ENCODE measurements at regions not wholly inside any gene's neighbourhood (a gene's known extent, or its start where the extent isn't known, plus 50 kb on each side); places are given as distances from the start of the nearest gene placed in this dataset.

DNA sequence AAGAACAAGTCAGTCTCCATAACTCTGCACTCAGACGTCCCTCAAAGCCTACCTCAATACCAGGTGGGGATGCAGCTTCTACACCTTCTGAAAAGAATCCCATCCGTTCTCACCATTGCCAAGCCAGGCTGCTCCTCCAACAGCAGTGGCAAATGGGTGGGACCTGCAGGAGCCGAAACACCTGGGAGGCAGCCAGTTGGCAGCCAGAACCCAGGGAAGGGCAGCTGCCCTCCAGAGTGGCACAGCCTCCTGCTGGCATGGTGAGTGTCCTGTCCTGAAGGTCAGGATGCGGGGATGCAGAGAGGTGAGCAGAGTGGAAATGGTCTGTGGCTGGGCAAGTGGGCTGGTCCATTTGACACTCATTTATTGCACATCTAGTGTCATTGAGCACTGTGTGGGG is 210.6 kb upstream of the CDH4 start:
- no peak for DNase-seq (ENCODE audit: low read depth, low spot score)
- Histone ChIP-seq H3K4me1 (ENCODE audit: control insufficient read depth, insufficient read depth, low read length) (no peaks in the 10 kb centered on the region), H3K4me3 (ENCODE audit: low read depth in 2 of 2, low read length in 2 of 2) (no peak overlapping the region), H3K27me3 (ENCODE audit: control insufficient read depth, insufficient read depth, low read length) (no peaks in the 10 kb centered on the region), H3K27ac (ENCODE audit: low read length) (no peak overlapping the region), H3K9me3 (ENCODE audit: control insufficient read depth, insufficient read depth, low read depth, low read length) (no peaks in the 10 kb centered on the region), H3K36me3 (ENCODE audit: control insufficient read depth, insufficient read depth, low read length) (no peaks in the 10 kb centered on the region)
- BruUV-seq (replicated peaks): no TSS peak
- no peak for ATAC-seq
- intact Hi-C loops (cut with micrococcal nuclease; ENCODE audit: unreplicated experiment): no loop called here
- ChIA-PET POLR2A (no interaction called here), CTCF (no interaction called here)
- in situ Hi-C loops (cut with HindIII; ENCODE audit: low pct_unique_long_range_greater_than_20kb, low sequenced_read_pairs): no loop called here
- TF ChIP-seq POLR2AphosphoS5 (IDR thresholded peaks at IDR 0.05; ENCODE audit: low read depth, low read length) (no peak), TCF7L2 (IDR thresholded peaks at IDR 0.05; ENCODE audit: low read depth, low read length) (no peak), SIN3A (IDR thresholded peaks at IDR 0.05; ENCODE audit: borderline replicate concordance, insufficient read depth, low read depth, low read length) (no peak)
- TF ChIP-seq, protein P1, sequence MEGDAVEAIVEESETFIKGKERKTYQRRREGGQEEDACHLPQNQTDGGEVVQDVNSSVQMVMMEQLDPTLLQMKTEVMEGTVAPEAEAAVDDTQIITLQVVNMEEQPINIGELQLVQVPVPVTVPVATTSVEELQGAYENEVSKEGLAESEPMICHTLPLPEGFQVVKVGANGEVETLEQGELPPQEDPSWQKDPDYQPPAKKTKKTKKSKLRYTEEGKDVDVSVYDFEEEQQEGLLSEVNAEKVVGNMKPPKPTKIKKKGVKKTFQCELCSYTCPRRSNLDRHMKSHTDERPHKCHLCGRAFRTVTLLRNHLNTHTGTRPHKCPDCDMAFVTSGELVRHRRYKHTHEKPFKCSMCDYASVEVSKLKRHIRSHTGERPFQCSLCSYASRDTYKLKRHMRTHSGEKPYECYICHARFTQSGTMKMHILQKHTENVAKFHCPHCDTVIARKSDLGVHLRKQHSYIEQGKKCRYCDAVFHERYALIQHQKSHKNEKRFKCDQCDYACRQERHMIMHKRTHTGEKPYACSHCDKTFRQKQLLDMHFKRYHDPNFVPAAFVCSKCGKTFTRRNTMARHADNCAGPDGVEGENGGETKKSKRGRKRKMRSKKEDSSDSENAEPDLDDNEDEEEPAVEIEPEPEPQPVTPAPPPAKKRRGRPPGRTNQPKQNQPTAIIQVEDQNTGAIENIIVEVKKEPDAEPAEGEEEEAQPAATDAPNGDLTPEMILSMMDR (IDR thresholded peaks at IDR 0.05): no peak
- TF ChIP-seq, protein P2, sequence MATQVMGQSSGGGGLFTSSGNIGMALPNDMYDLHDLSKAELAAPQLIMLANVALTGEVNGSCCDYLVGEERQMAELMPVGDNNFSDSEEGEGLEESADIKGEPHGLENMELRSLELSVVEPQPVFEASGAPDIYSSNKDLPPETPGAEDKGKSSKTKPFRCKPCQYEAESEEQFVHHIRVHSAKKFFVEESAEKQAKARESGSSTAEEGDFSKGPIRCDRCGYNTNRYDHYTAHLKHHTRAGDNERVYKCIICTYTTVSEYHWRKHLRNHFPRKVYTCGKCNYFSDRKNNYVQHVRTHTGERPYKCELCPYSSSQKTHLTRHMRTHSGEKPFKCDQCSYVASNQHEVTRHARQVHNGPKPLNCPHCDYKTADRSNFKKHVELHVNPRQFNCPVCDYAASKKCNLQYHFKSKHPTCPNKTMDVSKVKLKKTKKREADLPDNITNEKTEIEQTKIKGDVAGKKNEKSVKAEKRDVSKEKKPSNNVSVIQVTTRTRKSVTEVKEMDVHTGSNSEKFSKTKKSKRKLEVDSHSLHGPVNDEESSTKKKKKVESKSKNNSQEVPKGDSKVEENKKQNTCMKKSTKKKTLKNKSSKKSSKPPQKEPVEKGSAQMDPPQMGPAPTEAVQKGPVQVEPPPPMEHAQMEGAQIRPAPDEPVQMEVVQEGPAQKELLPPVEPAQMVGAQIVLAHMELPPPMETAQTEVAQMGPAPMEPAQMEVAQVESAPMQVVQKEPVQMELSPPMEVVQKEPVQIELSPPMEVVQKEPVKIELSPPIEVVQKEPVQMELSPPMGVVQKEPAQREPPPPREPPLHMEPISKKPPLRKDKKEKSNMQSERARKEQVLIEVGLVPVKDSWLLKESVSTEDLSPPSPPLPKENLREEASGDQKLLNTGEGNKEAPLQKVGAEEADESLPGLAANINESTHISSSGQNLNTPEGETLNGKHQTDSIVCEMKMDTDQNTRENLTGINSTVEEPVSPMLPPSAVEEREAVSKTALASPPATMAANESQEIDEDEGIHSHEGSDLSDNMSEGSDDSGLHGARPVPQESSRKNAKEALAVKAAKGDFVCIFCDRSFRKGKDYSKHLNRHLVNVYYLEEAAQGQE (IDR thresholded peaks at IDR 0.05; ENCODE audit: insufficient read depth in 1 of 2, low read depth in 2 of 2, low read length in 1 of 2): no peak

DNA sequence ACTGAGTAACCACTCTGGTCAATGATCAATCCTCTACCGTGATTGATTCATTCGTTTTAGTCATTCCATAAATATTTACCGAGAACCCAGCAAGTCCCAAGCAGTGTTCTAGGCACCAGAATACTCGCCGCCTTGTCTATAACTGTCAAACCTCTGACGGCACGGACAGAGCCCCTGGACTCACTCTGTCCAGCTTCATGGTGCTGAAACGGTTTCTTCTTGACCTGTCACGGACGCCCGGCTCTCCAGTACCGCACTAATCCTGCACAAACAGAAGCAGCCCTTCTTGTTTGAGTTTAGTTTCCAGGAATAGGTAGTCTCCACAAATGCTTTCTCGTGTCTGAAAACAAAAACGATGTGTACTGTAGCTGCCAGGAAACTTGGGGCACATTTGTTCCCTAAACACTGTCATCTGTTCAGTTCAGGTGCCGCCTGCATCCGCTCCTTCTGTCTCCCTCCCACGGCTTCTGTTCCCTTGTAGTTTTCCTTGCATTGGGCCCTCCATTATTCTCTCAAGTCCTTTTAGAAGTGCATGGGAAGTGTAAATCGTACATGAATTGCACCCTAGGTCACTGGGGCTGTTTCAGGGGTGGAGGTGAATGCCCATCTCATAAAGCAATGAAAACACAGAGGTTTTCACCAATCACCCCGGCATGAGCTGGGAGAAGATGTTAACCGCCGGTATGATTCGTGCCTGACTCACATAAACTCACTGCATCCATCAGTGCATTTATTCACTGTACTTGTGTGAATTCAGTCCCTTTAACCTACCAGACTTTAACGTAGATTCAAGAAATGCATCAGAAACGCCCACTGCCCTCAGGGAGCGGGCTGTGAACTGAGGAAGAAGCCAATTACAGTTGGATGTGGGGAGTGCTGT is 209.3 kb upstream of the CDH4 start:
- H3K4me1 ChIP-seq (ENCODE audit: control insufficient read depth, insufficient read depth, low read length): no peaks in the 10 kb centered on the region
- H3K27me3 ChIP-seq (ENCODE audit: control insufficient read depth, insufficient read depth, low read length): no peaks in the 10 kb centered on the region
- no peak for TF ChIP-seq POLR2AphosphoS5 (IDR thresholded peaks at IDR 0.05; ENCODE audit: low read depth, low read length)
- TF ChIP-seq, protein P2 (IDR thresholded peaks at IDR 0.05; ENCODE audit: insufficient read depth in 1 of 2, low read depth in 2 of 2, low read length in 1 of 2): 0 out of 4 replicates have a peak, but pooled peaks of 1 of the 2 experiments have one; percentile 39
- no peak for TF ChIP-seq SIN3A (IDR thresholded peaks at IDR 0.05; ENCODE audit: borderline replicate concordance, insufficient read depth, low read depth, low read length)
- TF ChIP-seq TCF7L2 (IDR thresholded peaks at IDR 0.05; ENCODE audit: low read depth, low read length): no peak
- TF ChIP-seq, protein P1 (IDR thresholded peaks at IDR 0.05): no peak
- BruUV-seq (replicated peaks): no TSS peak
- no peak for DNase-seq (ENCODE audit: low read depth, low spot score)
- in situ Hi-C loops (cut with HindIII; ENCODE audit: low pct_unique_long_range_greater_than_20kb, low sequenced_read_pairs) (no loop called here), intact Hi-C loops (cut with micrococcal nuclease; ENCODE audit: unreplicated experiment) (no loop called here)
- H3K27ac ChIP-seq (ENCODE audit: low read length): no peak overlapping the region
- H3K4me3 ChIP-seq (ENCODE audit: low read depth in 2 of 2, low read length in 2 of 2): no peak overlapping the region
- no peak for ATAC-seq
- ChIA-PET CTCF (no interaction called here), POLR2A (no interaction called here)
- H3K9me3 ChIP-seq (ENCODE audit: control insufficient read depth, insufficient read depth, low read depth, low read length): no peaks in the 10 kb centered on the region
- no peaks in the 10 kb centered on the region for H3K36me3 ChIP-seq (ENCODE audit: control insufficient read depth, insufficient read depth, low read length)

Measured in Panc1 (cell line).